ENCODE measurements at regions not wholly inside any gene's neighbourhood (a gene's known extent, or its start where the extent isn't known, plus 50 kb on each side); places are given as distances from the start of the nearest gene placed in this dataset.

- Histone ChIP-seq H4K91ac (replicated peaks; ENCODE audit: insufficient read length, low read length) (no peak overlapping the region), H3K79me1 (ENCODE audit: low read depth, low read length) (no peaks in the 10 kb centered on the region), H3K4me1 (replicated peaks in 1 of 4; ENCODE audit: control insufficient read depth in 3 of 4, insufficient read depth in 4 of 4, low read length in 3 of 4) (peaks cover 2 to 11% (median 5%) of the 10 kb centered on the region in 4 experiments; a peak in 5 of 7 replicates), H3K27ac (ENCODE audit: low read depth, low read length) (no peak overlapping the region), H3K4ac (replicated peaks; ENCODE audit: insufficient read length, low read depth, low read length) (no peak overlapping the region), H2BK5ac (ENCODE audit: low read depth, low read length) (no peak overlapping the region), H2BK20ac (ENCODE audit: low read length) (no peak overlapping the region), H3K4me3 (ENCODE audit: extremely low read depth in 1 of 4, insufficient read depth in 2 of 4, low read depth in 3 of 4, low read length in 4 of 4) (no peak overlapping the region), H2BK12ac (ENCODE audit: low read depth, low read length) (no peak overlapping the region), H3K79me2 (ENCODE audit: control insufficient read depth in 1 of 2, insufficient read depth in 2 of 2, low read length in 2 of 2) (no peaks in the 10 kb centered on the region), H3K23me2 (ENCODE audit: low read depth, low read length) (no peaks in the 10 kb centered on the region), H3K27me3 (replicated peaks in 1 of 4; ENCODE audit: control insufficient read depth in 3 of 4, extremely low read depth in 1 of 4, insufficient read depth in 3 of 4, low read length in 3 of 4) (no peaks in the 10 kb centered on the region), H3K14ac (ENCODE audit: insufficient read length) (no peak overlapping the region), H2AK5ac (ENCODE audit: low read depth, low read length) (no peak overlapping the region), H4K8ac (ENCODE audit: extremely low read depth, insufficient read depth, low read length) (no peak overlapping the region), H3K9ac (replicated peaks in 1 of 4; ENCODE audit: extremely low read depth in 1 of 4, low read depth in 3 of 4, low read length in 3 of 4) (no peak overlapping the region), H3K23ac (ENCODE audit: insufficient read length) (no peak overlapping the region), H3K56ac (replicated peaks; ENCODE audit: insufficient read length, low read depth, low read length) (no peak overlapping the region), H4K20me1 (replicated peaks in 1 of 2; ENCODE audit: control insufficient read depth in 1 of 2, insufficient read depth in 2 of 2, low read length in 2 of 2) (no peaks in the 10 kb centered on the region), H3K4me2 (ENCODE audit: insufficient read depth in 1 of 2, low read depth in 2 of 2, low read length in 2 of 2) (no peak overlapping the region), H4K5ac (ENCODE audit: insufficient read length, low read depth, low read length) (no peak overlapping the region), H3K18ac (ENCODE audit: extremely low read depth, low read length) (no peak overlapping the region), H2BK120ac (replicated peaks; ENCODE audit: low read depth, low read length) (no peak overlapping the region), H2BK15ac (ENCODE audit: low read length) (no peak overlapping the region), H2AFZ (ENCODE audit: low read length) (no peak overlapping the region), H3K36me3 (ENCODE audit: control insufficient read depth in 2 of 4, insufficient read depth in 4 of 4, low read length in 3 of 4) (peaks cover 0 to 20% (median 6%) of the 10 kb centered on the region in 4 experiments; a peak in 3 of 8 replicates), H3K9me3 (ENCODE audit: insufficient read depth in 2 of 2, low read depth in 1 of 2, low read length in 1 of 2) (no peaks in the 10 kb centered on the region)
- no peak for FAIRE-seq
- DNase-seq (ENCODE audit: low read depth in 1 of 2, low spot score in 2 of 2), result no peak
- no peak for TF ChIP-seq RXRA (IDR thresholded peaks at IDR 0.05; ENCODE audit: insufficient read depth, low read depth, low read length)
- no peak for TF ChIP-seq TAF1 (IDR thresholded peaks at IDR 0.05; ENCODE audit: low read depth, low read length)
- TF ChIP-seq BACH1 (IDR thresholded peaks at IDR 0.05; ENCODE audit: low read length), result no peak
- POLR2A ChIA-PET (ENCODE audit: partially characterized antibody), result interaction anchor here (1.5 kb wide), 1 partner anchor 17 kb away, joined by 4 read pairs; no protein-coding TSS in a partner anchor
- CTCF ChIA-PET (ENCODE audit: partially characterized antibody), result no interaction called here
- WGBS, 2 experiments (ENCODE audit: extremely low coverage in 1 of 2, insufficient coverage in 1 of 2, insufficient read length in 1 of 2, insufficient replicate concordance in 2 of 2, low coverage in 1 of 2, low lambda C conversion rate in 2 of 2, missing lambda C conversion rate in 1 of 2), result 56% methylated on average over 1 of the region's 1 CpG; no CpG with 5 or more reads in 1 of the 2 experiments
Observed at GRCh38 chr5:124634228-124634739, 112.2 kb downstream of the ZNF608 start.

Data from H1 (cell line).